ENCODE measurements at regions not wholly inside any gene's neighbourhood (a gene's known extent, or its start where the extent isn't known, plus 50 kb on each side); places are given as distances from the start of the nearest gene placed in this dataset.
A peak's percentile ranks its signal among the peaks of the same experiment; 100 is the strongest.
"Not testable (repeated sequence)": the region's sequence is repeated elsewhere in the genome, so short reads cannot be mapped to it uniquely, and the experiment has no call there.

DNA sequence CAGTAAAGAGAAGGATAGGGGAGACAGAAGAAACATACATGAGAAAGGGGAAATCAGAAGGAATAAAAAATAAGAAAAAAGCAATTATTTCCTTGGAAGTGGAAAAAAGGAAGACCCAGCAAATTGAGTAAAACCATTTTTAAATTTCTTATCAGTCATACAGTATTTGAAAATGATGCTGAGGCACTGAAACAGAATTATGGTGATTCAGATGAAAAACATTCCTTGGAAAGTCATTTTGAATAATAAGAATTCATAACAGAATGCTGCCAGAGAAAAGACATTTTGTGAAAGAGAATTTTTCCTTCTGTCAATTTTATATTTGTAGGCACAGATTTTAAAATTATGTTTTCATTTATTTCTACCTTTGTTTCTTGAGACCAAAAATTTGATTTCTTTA is 895.5 kb upstream of the EPHA5 start:
- Mint-ChIP-seq H3K36me3 (ENCODE audit: low read depth) (no peaks in the 10 kb centered on the region), H3K4me1 (peaks cover 4% of the 10 kb centered on the region), H3K27ac (ENCODE audit: unreplicated experiment) (no peak overlapping the region), H3K4me3 (no peak overlapping the region), H3K27me3 (ENCODE audit: low read depth) (no peaks in the 10 kb centered on the region), H3K9me3 (peaks cover 3% of the 10 kb centered on the region)
- TF ChIP-seq, protein P1, sequence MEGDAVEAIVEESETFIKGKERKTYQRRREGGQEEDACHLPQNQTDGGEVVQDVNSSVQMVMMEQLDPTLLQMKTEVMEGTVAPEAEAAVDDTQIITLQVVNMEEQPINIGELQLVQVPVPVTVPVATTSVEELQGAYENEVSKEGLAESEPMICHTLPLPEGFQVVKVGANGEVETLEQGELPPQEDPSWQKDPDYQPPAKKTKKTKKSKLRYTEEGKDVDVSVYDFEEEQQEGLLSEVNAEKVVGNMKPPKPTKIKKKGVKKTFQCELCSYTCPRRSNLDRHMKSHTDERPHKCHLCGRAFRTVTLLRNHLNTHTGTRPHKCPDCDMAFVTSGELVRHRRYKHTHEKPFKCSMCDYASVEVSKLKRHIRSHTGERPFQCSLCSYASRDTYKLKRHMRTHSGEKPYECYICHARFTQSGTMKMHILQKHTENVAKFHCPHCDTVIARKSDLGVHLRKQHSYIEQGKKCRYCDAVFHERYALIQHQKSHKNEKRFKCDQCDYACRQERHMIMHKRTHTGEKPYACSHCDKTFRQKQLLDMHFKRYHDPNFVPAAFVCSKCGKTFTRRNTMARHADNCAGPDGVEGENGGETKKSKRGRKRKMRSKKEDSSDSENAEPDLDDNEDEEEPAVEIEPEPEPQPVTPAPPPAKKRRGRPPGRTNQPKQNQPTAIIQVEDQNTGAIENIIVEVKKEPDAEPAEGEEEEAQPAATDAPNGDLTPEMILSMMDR (conservative IDR thresholded peaks at IDR 0.05), result no peak
- no peak for DNase-seq (ENCODE audit: low read depth, low spot score)

DNA sequence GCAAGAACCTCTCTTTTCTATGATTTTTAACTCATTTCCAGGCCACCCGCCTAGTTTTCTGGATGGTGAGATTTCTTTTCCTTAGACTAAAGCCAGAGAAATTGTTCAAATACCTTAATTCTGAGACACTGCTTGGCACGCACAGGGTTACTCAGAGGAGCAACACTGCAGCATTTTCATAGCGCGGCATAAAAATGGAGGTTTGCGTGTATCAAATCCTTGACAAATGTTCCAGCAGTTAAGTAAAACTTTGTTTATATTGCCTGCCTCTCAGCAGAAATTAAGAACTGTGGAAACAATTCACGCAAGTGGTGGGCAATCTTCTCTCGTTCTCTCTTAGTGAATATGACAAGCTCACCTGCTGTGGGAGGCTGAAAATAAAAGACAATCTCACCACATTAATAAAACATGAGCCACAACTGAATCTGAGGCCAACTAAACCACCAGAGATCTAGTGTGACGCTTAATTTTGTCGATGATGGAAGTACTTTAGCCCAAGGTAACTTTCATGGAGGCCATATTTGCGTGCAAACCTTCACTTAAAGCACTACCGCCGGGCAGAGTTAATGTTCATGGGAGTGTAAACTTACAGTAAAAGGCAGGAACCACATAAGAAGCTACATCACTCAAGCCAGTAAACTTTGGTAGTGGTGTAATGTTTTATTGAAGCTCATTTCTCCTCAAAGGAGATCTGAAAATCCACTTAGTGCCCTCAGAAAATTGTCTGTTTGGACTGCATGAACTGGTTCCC is 894.8 kb upstream of the EPHA5 start:
- Mint-ChIP-seq H3K27me3 (ENCODE audit: low read depth) (no peaks in the 10 kb centered on the region), H3K36me3 (ENCODE audit: low read depth) (no peaks in the 10 kb centered on the region), H3K27ac (ENCODE audit: unreplicated experiment) (no peak overlapping the region), H3K4me1 (peaks cover 4% of the 10 kb centered on the region), H3K4me3 (no peak overlapping the region), H3K9me3 (peaks cover 3% of the 10 kb centered on the region)
- no peak for DNase-seq (ENCODE audit: low read depth, low spot score)
- TF ChIP-seq, protein P1 (conservative IDR thresholded peaks at IDR 0.05), result no peak

DNA sequence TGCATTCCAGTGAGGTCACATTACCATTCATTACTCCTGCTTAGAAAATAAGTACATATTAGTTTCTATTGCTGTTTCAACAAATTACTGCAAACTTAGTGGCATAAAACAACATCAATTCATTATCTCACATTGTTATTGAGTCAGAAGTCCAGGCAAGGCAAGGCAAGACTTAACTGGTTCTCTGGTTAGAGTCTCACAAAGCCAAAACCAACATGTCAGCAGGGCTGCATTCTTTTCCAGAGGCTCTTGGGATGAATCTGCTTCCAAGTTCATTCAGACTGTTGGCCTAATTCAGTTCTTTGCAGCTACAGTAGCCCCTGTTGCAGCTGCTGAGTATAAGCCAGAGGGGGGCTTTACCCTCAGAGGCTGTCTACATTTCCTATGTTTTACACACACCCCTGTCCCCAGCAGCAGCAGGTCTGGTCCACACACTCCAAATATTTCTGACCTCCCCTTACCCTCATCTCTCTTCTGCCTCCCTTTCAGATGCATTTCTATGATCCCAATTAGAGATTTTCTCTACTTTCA is 892.1 kb upstream of the EPHA5 start:
- Mint-ChIP-seq H3K36me3 (ENCODE audit: low read depth) (no peaks in the 10 kb centered on the region), H3K9me3 (peaks cover 3% of the 10 kb centered on the region), H3K27me3 (ENCODE audit: low read depth) (no peaks in the 10 kb centered on the region), H3K4me1 (peaks cover 4% of the 10 kb centered on the region), H3K27ac (ENCODE audit: unreplicated experiment) (peak overlapping the region; percentile 29), H3K4me3 (no peak overlapping the region)
- no peak for DNase-seq (ENCODE audit: low read depth, low spot score)
- TF ChIP-seq, protein P1 (conservative IDR thresholded peaks at IDR 0.05), result no peak

DNA sequence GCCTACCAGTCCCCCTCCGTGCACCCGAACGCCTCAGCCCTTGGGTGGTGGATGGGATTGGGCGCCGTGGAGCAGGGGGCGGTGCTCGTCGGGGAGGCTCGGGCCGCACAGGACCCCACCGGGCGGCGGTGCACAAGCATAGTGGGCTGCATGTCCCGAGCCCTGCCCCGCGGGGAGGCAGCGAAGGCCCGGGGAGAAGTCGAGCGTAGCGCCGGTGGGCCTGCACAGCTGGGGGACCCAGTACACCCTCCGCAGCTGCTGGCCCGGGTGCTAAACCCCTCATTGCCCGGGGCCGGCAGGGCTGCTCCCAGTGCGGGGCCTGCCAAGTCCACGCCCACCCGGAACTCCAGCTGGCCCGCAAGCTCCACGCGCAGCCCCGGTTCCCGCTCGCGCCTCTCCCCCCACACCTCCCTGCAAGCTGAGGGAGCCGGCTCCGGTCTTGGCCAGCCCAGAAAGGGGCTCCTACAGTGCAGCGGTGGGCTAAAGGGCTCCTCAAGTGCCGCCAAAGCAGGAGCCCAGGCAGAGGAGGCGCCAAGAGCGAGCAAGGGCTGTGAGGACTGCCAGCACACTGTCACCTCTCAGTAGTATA is 891.3 kb upstream of the EPHA5 start:
- not testable (repeated sequence) for H3K27ac Mint-ChIP-seq (ENCODE audit: unreplicated experiment); H3K4me3 Mint-ChIP-seq; H3K4me1 Mint-ChIP-seq; H3K27me3 Mint-ChIP-seq (ENCODE audit: low read depth); H3K9me3 Mint-ChIP-seq; DNase-seq (ENCODE audit: low read depth, low spot score); H3K36me3 Mint-ChIP-seq (ENCODE audit: low read depth)

DNA sequence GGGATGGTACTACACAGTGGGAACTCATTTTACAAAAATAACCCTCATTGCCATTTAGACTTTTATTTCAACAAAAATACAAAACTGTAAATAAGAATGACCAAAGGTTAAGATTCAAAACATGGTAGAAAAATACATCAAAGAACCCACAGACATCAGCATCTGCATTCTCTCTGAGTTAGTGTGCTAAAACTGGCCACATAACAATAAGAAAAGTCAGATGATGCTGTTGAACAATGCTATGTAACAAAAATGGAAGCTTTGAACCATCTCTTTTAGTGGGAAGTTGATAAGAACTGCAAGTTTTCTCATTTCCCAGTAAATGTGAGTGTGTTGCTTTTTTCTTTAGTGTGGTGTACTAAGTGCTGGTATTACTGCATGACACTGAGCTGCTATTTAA is 888.4 kb upstream of the EPHA5 start:
- Mint-ChIP-seq H3K9me3 (peaks cover 3% of the 10 kb centered on the region), H3K4me3 (no peak overlapping the region), H3K4me1 (no peaks in the 10 kb centered on the region), H3K27ac (ENCODE audit: unreplicated experiment) (no peak overlapping the region), H3K27me3 (ENCODE audit: low read depth) (no peaks in the 10 kb centered on the region), H3K36me3 (ENCODE audit: low read depth) (no peaks in the 10 kb centered on the region)
- no peak for DNase-seq (ENCODE audit: low read depth, low spot score)
- TF ChIP-seq, protein P1 (conservative IDR thresholded peaks at IDR 0.05), result no peak

DNA sequence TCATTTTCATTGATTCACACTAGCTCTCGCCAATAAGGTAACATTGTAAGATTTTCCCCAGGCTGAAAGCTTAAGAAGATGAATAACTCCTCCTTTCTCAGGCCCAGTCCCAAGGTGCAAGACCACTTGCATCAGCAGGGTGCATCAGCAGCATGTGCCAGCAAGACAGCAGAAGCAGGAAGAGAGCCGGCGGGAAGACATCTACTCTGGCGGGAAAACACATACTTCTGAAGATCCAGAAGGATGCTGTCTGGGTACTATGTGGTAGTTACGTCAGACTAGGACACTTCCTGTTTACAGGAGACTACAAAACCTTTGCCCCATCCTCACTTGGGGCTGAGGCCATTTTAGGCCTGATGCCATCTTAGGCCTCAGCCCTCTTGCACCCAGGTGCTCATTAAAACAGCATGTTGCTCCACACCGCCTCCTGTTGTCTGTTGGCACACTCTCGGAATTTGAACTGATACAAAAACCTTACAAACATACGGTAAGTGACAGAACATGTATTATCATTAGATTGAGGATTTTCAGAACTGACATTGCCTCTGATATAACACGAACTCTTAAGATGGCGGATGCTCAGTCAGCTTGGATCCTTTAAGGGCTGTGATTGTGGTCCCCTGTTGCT is 886.5 kb upstream of the EPHA5 start:
- no peaks in the 10 kb centered on the region for H3K4me1 Mint-ChIP-seq
- no peak overlapping the region for H3K27ac Mint-ChIP-seq (ENCODE audit: unreplicated experiment)
- H3K36me3 Mint-ChIP-seq (ENCODE audit: low read depth), result peaks cover 3% of the 10 kb centered on the region
- TF ChIP-seq, protein P1 (conservative IDR thresholded peaks at IDR 0.05), result no peak
- no peaks in the 10 kb centered on the region for H3K27me3 Mint-ChIP-seq (ENCODE audit: low read depth)
- no peak overlapping the region for H3K4me3 Mint-ChIP-seq
- DNase-seq (ENCODE audit: low read depth, low spot score), result no peak
- H3K9me3 Mint-ChIP-seq, result peaks cover 6% of the 10 kb centered on the region
